ENCODE measurements at regions not wholly inside any gene's neighbourhood (a gene's known extent, or its start where the extent isn't known, plus 50 kb on each side); places are given as distances from the start of the nearest gene placed in this dataset.

GRCh38 chr9:106684940-106685695 lies 177.8 kb upstream of the ZNF462 start:
- no peaks in the 10 kb centered on the region for H3K9me3 ChIP-seq
- no peak for DNase-seq (ENCODE audit: low spot score in 2 of 2)
- H3K4me1 ChIP-seq, result no peaks in the 10 kb centered on the region
- H3K4me3 ChIP-seq, result no peak overlapping the region
- TF ChIP-seq POLR2A (IDR thresholded peaks at IDR 0.05), result no peak
- TF ChIP-seq EP300 (IDR thresholded peaks at IDR 0.05), result no peak
- no peak for TF ChIP-seq CTCF (IDR thresholded peaks at IDR 0.05)
- WGBS, 2 donors, result 70 to 77% methylated on average over 11 of the region's 11 CpGs
- H3K36me3 ChIP-seq, result no peaks in the 10 kb centered on the region
- no peak overlapping the region for H3K27ac ChIP-seq
- H3K27me3 ChIP-seq, result no peaks in the 10 kb centered on the region

GRCh38 chr9:106689089-106689488 lies 173.9 kb upstream of the ZNF462 start:
- no peaks in the 10 kb centered on the region for H3K9me3 ChIP-seq
- no peaks in the 10 kb centered on the region for H3K4me1 ChIP-seq
- no peak overlapping the region for H3K4me3 ChIP-seq
- no peaks in the 10 kb centered on the region for H3K27me3 ChIP-seq
- no peak for DNase-seq (ENCODE audit: low spot score in 2 of 2)
- H3K27ac ChIP-seq, result no peak overlapping the region
- no peak for TF ChIP-seq POLR2A (IDR thresholded peaks at IDR 0.05)
- no peak for TF ChIP-seq CTCF (IDR thresholded peaks at IDR 0.05)
- no peak for TF ChIP-seq EP300 (IDR thresholded peaks at IDR 0.05)
- WGBS, 2 donors, result 51 to 76% methylated on average over 3 of the region's 3 CpGs
- no peaks in the 10 kb centered on the region for H3K36me3 ChIP-seq

- Histone ChIP-seq H3K4me1 (no peaks in the 10 kb centered on the region), H3K27ac (no peak overlapping the region), H3K27me3 (no peaks in the 10 kb centered on the region), H3K9me3 (no peaks in the 10 kb centered on the region), H3K36me3 (no peaks in the 10 kb centered on the region), H3K4me3 (no peak overlapping the region)
- 61 to 67% methylated on average over 6 of the region's 6 CpGs for WGBS, 2 donors
- no peak for DNase-seq (ENCODE audit: low spot score in 2 of 2)
- TF ChIP-seq POLR2A (IDR thresholded peaks at IDR 0.05) (no peak), EP300 (IDR thresholded peaks at IDR 0.05) (no peak), CTCF (IDR thresholded peaks at IDR 0.05) (no peak)
These were observed 171.3 kb upstream of the ZNF462 start for GRCh38 chr9:106691627-106692026.

GRCh38 chr9:106693558-106693957 lies 169.4 kb upstream of the ZNF462 start:
- no peak for DNase-seq (ENCODE audit: low spot score in 2 of 2)
- H3K27ac ChIP-seq, result no peak overlapping the region
- no peaks in the 10 kb centered on the region for H3K9me3 ChIP-seq
- no peak overlapping the region for H3K4me3 ChIP-seq
- WGBS, 2 donors, result 64 to 70% methylated on average over 5 of the region's 5 CpGs
- peaks cover 0 to 17% (median 4%) of the 10 kb centered on the region in 4 donors for H3K4me1 ChIP-seq
- H3K27me3 ChIP-seq, result no peaks in the 10 kb centered on the region
- H3K36me3 ChIP-seq, result no peaks in the 10 kb centered on the region
- TF ChIP-seq CTCF (IDR thresholded peaks at IDR 0.05) (no peak), EP300 (IDR thresholded peaks at IDR 0.05) (no peak), POLR2A (IDR thresholded peaks at IDR 0.05) (no peak)

- no peak for DNase-seq (ENCODE audit: low spot score in 2 of 2)
- WGBS, 2 donors, result 89 to 94% methylated on average over 4 of the region's 4 CpGs
- Histone ChIP-seq H3K27ac (no peak overlapping the region), H3K4me1 (peaks cover 0 to 19% (median 4%) of the 10 kb centered on the region in 4 donors), H3K36me3 (no peaks in the 10 kb centered on the region), H3K4me3 (no peak overlapping the region), H3K27me3 (no peaks in the 10 kb centered on the region), H3K9me3 (no peaks in the 10 kb centered on the region)
- no peak for TF ChIP-seq POLR2A (IDR thresholded peaks at IDR 0.05)
- TF ChIP-seq CTCF (IDR thresholded peaks at IDR 0.05), result no peak
- TF ChIP-seq EP300 (IDR thresholded peaks at IDR 0.05), result no peak
These were observed 166.2 kb upstream of the ZNF462 start for GRCh38 chr9:106696804-106697203.
